ENCODE measurements at regions not wholly inside any gene's neighbourhood (a gene's known extent, or its start where the extent isn't known, plus 50 kb on each side); places are given as distances from the start of the nearest gene placed in this dataset.
"Not testable (repeated sequence)": the region's sequence is repeated elsewhere in the genome, so short reads cannot be mapped to it uniquely, and the experiment has no call there.

- FAIRE-seq (no peak), DNase-seq (peak in 1 of 5 donors; percentile 49)
- no peak for TF ChIP-seq CTCF (IDR thresholded peaks at IDR 0.05; ENCODE audit: borderline replicate concordance, extremely low read depth, insufficient read depth)
- Histone ChIP-seq H3K27me3 (ENCODE audit: control insufficient read depth, insufficient read depth, low read length) (no peaks in the 10 kb centered on the region), H3K36me3 (ENCODE audit: control insufficient read depth in 2 of 3, insufficient read depth in 3 of 3, low read length in 3 of 3) (no peaks in the 10 kb centered on the region), H3K9me3 (ENCODE audit: control insufficient read depth in 2 of 3, insufficient read depth in 1 of 3, low read length in 3 of 3) (no peaks in the 10 kb centered on the region), H3K27ac (ENCODE audit: low read depth in 2 of 2, low read length in 2 of 2) (no peak overlapping the region), H3K4me3 (ENCODE audit: low read length in 3 of 3) (no peak overlapping the region), H3K4me1 (ENCODE audit: control insufficient read depth in 2 of 3, insufficient read depth in 2 of 3, low read depth in 1 of 3, low read length in 3 of 3) (no peaks in the 10 kb centered on the region), H3K9ac (ENCODE audit: low read length in 3 of 3) (no peak overlapping the region)
- intact Hi-C loops (cut with DNase I): loop anchor here (10.0 kb wide), 1 partner anchor 202 kb away; no protein-coding TSS in a partner anchor
Measured at GRCh38 chr1:9466780-9467758, 72.2 kb upstream of the SLC25A33 start.

- intact Hi-C loops (cut with DNase I): loop anchor here (10.0 kb wide), 1 partner anchor 205 kb away; no protein-coding TSS in a partner anchor
- not testable (repeated sequence) for FAIRE-seq; H3K4me1 ChIP-seq (ENCODE audit: control insufficient read depth in 2 of 3, insufficient read depth in 2 of 3, low read depth in 1 of 3, low read length in 3 of 3)
Measured at GRCh38 chr1:9469882-9470281, 69.4 kb upstream of the SLC25A33 start.

GRCh38 chr1:9471679-9472078 lies 67.6 kb upstream of the SLC25A33 start:
- H3K9ac ChIP-seq (ENCODE audit: low read length in 3 of 3): no peak overlapping the region
- TF ChIP-seq CTCF (IDR thresholded peaks at IDR 0.05; ENCODE audit: borderline replicate concordance, extremely low read depth, insufficient read depth): no peak
- H3K36me3 ChIP-seq (ENCODE audit: control insufficient read depth in 2 of 3, insufficient read depth in 3 of 3, low read length in 3 of 3): no peaks in the 10 kb centered on the region
- no peaks in the 10 kb centered on the region for H3K27me3 ChIP-seq (ENCODE audit: control insufficient read depth, insufficient read depth, low read length)
- no peaks in the 10 kb centered on the region for H3K4me1 ChIP-seq (ENCODE audit: control insufficient read depth in 2 of 3, insufficient read depth in 2 of 3, low read depth in 1 of 3, low read length in 3 of 3)
- no peak overlapping the region for H3K27ac ChIP-seq (ENCODE audit: low read depth in 2 of 2, low read length in 2 of 2)
- FAIRE-seq (no peak), DNase-seq (no peak)
- H3K4me3 ChIP-seq (ENCODE audit: low read length in 3 of 3): no peak overlapping the region
- no peaks in the 10 kb centered on the region for H3K9me3 ChIP-seq (ENCODE audit: control insufficient read depth in 2 of 3, insufficient read depth in 1 of 3, low read length in 3 of 3)
- intact Hi-C loops (cut with DNase I): no loop called here

More at GRCh38 chr1:9469882-9470281, 69.4 kb upstream of the SLC25A33 start:
- H3K36me3 ChIP-seq (ENCODE audit: control insufficient read depth in 2 of 3, insufficient read depth in 3 of 3, low read length in 3 of 3); H3K9ac ChIP-seq (ENCODE audit: low read length in 3 of 3); DNase-seq; H3K27ac ChIP-seq (ENCODE audit: low read depth in 2 of 2, low read length in 2 of 2); H3K4me3 ChIP-seq (ENCODE audit: low read length in 3 of 3); H3K27me3 ChIP-seq (ENCODE audit: control insufficient read depth, insufficient read depth, low read length); H3K9me3 ChIP-seq (ENCODE audit: control insufficient read depth in 2 of 3, insufficient read depth in 1 of 3, low read length in 3 of 3): not testable (repeated sequence)

GRCh38 chr1:9472386-9473031 lies 66.8 kb upstream of the SLC25A33 start:
- no peak for DNase-seq
- peaks cover 0 to 1% (median 0%) of the 10 kb centered on the region in 3 donors for H3K4me1 ChIP-seq (ENCODE audit: control insufficient read depth in 2 of 3, insufficient read depth in 2 of 3, low read depth in 1 of 3, low read length in 3 of 3)
- no peaks in the 10 kb centered on the region for H3K27me3 ChIP-seq (ENCODE audit: control insufficient read depth, insufficient read depth, low read length)
- H3K9me3 ChIP-seq (ENCODE audit: control insufficient read depth in 2 of 3, insufficient read depth in 1 of 3, low read length in 3 of 3): no peaks in the 10 kb centered on the region
- intact Hi-C loops (cut with DNase I): no loop called here
- H3K9ac ChIP-seq (ENCODE audit: low read length in 3 of 3): no peak overlapping the region
- no peak overlapping the region for H3K27ac ChIP-seq (ENCODE audit: low read depth in 2 of 2, low read length in 2 of 2)
- H3K4me3 ChIP-seq (ENCODE audit: low read length in 3 of 3): no peak overlapping the region
- no peak for TF ChIP-seq CTCF (IDR thresholded peaks at IDR 0.05; ENCODE audit: borderline replicate concordance, extremely low read depth, insufficient read depth)
- H3K36me3 ChIP-seq (ENCODE audit: control insufficient read depth in 2 of 3, insufficient read depth in 3 of 3, low read length in 3 of 3): no peaks in the 10 kb centered on the region
- FAIRE-seq: no peak

All from kidney (tissue), 13 donors.